Uterus (tissue), 2 donors: ENCODE measurements at regions not wholly inside any gene's neighbourhood (a gene's known extent, or its start where the extent isn't known, plus 50 kb on each side); places are given as distances from the start of the nearest gene placed in this dataset.

Experiments
- CTCF ChIP-seq, 4 experiments: fragments of 200-600 bp in 2 of 4; fragments of 450-650 bp in 2 of 4; sonication (generic) in 2 of 4; IDR thresholded peaks; one replicate each; pipeline ENCODE4 v1.5.1; 2016 to 2019; ENCODE audit warnings: antibody characterized with exemption in 4 of 4, mild to moderate bottlenecking in 2 of 4, moderate library complexity in 1 of 4
- POLR2A ChIP-seq, 2 donors: fragments of 450-650 bp; IDR thresholded peaks; one replicate each; pipeline ENCODE4 v1.6.1; 2016; ENCODE audit warnings: antibody characterized with exemption in 2 of 2, mild to moderate bottlenecking in 1 of 2, moderate library complexity in 1 of 2

GRCh38 chr10:4100380-4100779 is 315.4 kb upstream of the KLF6 start:
- TF ChIP-seq CTCF (IDR thresholded peaks at IDR 0.05) (no peak), POLR2A (IDR thresholded peaks at IDR 0.05) (no peak)
